HEK293 (cell line): ENCODE measurements at regions not wholly inside any gene's neighbourhood (a gene's known extent, or its start where the extent isn't known, plus 50 kb on each side); places are given as distances from the start of the nearest gene placed in this dataset.

Source experiments
- CTCF ChIA-PET: fragments of 350-600 bp; formaldehyde crosslinking; extraction: SDS; loops from one replicate; lab custom pipeline; 2021; ENCODE audit warnings: antibody characterized with exemption; lab: Yijun Ruan, JAX
- POLR2A ChIA-PET: fragments of 300-600 bp; formaldehyde crosslinking; extraction: SDS; loops from one replicate; lab custom pipeline; 2020; ENCODE audit warnings: antibody characterized with exemption, inconsistent platforms; lab: Yijun Ruan, JAX
- H3K27ac ChIP-seq: fragments of 200-500 bp; sonication (Bioruptor generic); 2 replicates; pipeline ENCODE4 v1.5.1; 2014; ENCODE audit warnings: low read depth, low read length, control low read depth, inconsistent platforms; ENCODE audit errors: extremely low read depth
- H3K36me3 ChIP-seq, 2 experiments: fragments of 200-500 bp in 1 of 2; sonication (Bioruptor generic) in 1 of 2; 1 replicate in 1 of 2; 2 replicates in 1 of 2; pipeline ENCODE4 v1.5.1; 2014 to 2017; ENCODE audit warnings: inconsistent platforms in 2 of 2, low read length in 2 of 2; ENCODE audit not compliant: control insufficient read depth in 2 of 2, insufficient read depth in 1 of 2
- H3K4me1 ChIP-seq: fragments of 200-500 bp; sonication (Bioruptor generic); 2 replicates; pipeline ENCODE4 v1.5.1; 2014; ENCODE audit warnings: mild to moderate bottlenecking, low read length, inconsistent platforms; ENCODE audit not compliant: control insufficient read depth, insufficient read depth
- H3K4me3 ChIP-seq: 2 replicates; pipeline ENCODE4 v1.5.1; 2011; ENCODE audit warnings: low read depth, mild to moderate bottlenecking, control low read depth, low read length, moderate library complexity
- H3K9me3 ChIP-seq: fragments of 200-500 bp; sonication (Bioruptor generic); 2 replicates; pipeline ENCODE4 v1.5.1; 2014; ENCODE audit warnings: low read depth, low read length, inconsistent platforms; ENCODE audit not compliant: control insufficient read depth, insufficient read depth
- GFI1B ChIP-seq: fragments of 450-650 bp; formaldehyde crosslinking; IDR thresholded peaks from 2 replicates; pipeline ENCODE4 v1.5.1; 2016; ENCODE audit warnings: missing biosample characterization, missing genetic modification characterization
- MZF1 ChIP-seq: fragments of 450-650 bp; formaldehyde crosslinking; IDR thresholded peaks from 2 replicates; pipeline ENCODE4 v1.5.1; 2017; ENCODE audit warnings: missing biosample characterization, missing genetic modification characterization, borderline replicate concordance
- OVOL3 ChIP-seq: fragments of 450-650 bp; formaldehyde crosslinking; IDR thresholded peaks from 2 replicates; pipeline ENCODE4 v1.5.1; 2016; ENCODE audit warnings: missing biosample characterization, missing genetic modification characterization
- RBAK ChIP-seq: fragments of 450-650 bp; formaldehyde crosslinking; IDR thresholded peaks from 2 replicates; pipeline ENCODE4 v1.5.1; 2016; ENCODE audit warnings: missing biosample characterization, missing genetic modification characterization
- SCRT1 ChIP-seq: fragments of 450-650 bp; formaldehyde crosslinking; IDR thresholded peaks from 2 replicates; pipeline ENCODE4 v1.5.1; 2016; ENCODE audit warnings: missing biosample characterization, missing genetic modification characterization, borderline replicate concordance
- YY2 ChIP-seq: fragments of 450-650 bp; formaldehyde crosslinking; IDR thresholded peaks from 2 replicates; pipeline ENCODE4 v1.5.1; 2016; ENCODE audit warnings: missing biosample characterization, missing genetic modification characterization
- ZBTB48 ChIP-seq: fragments of 450-650 bp; formaldehyde crosslinking; IDR thresholded peaks from 2 replicates; pipeline ENCODE4 v1.5.1; 2016; ENCODE audit warnings: missing biosample characterization, missing genetic modification characterization
- ZNF146 ChIP-seq: fragments of 450-650 bp; formaldehyde crosslinking; IDR thresholded peaks from 2 replicates; pipeline ENCODE4 v1.5.1; 2016; ENCODE audit warnings: missing biosample characterization, missing genetic modification characterization
- ZNF16 ChIP-seq: fragments of 450-650 bp; formaldehyde crosslinking; IDR thresholded peaks from 2 replicates; pipeline ENCODE4 v1.5.1; 2016; ENCODE audit warnings: low read depth, missing biosample characterization, missing genetic modification characterization
- ZNF18 ChIP-seq: fragments of 450-650 bp; formaldehyde crosslinking; IDR thresholded peaks from 2 replicates; pipeline ENCODE4 v1.5.1; 2016; ENCODE audit warnings: missing biosample characterization, missing genetic modification characterization
- ZNF24 ChIP-seq: fragments of 450-650 bp; formaldehyde crosslinking; IDR thresholded peaks from 2 replicates; pipeline ENCODE4 v1.5.1; 2016; ENCODE audit warnings: missing biosample characterization, missing genetic modification characterization
- ZNF391 ChIP-seq: fragments of 450-650 bp; formaldehyde crosslinking; IDR thresholded peaks from 2 replicates; pipeline ENCODE4 v1.5.1; 2016; ENCODE audit warnings: low read depth, missing biosample characterization, missing genetic modification characterization, borderline replicate concordance
- ZNF473 ChIP-seq: fragments of 450-650 bp; formaldehyde crosslinking; IDR thresholded peaks from 2 replicates; pipeline ENCODE4 v1.5.1; 2017; ENCODE audit warnings: missing biosample characterization, missing genetic modification characterization
- ZNF48 ChIP-seq: fragments of 450-650 bp; formaldehyde crosslinking; IDR thresholded peaks from 2 replicates; pipeline ENCODE4 v1.5.1; 2016; ENCODE audit warnings: missing biosample characterization, missing genetic modification characterization
- ZNF530 ChIP-seq: fragments of 450-650 bp; formaldehyde crosslinking; IDR thresholded peaks from 2 replicates; pipeline ENCODE4 v1.5.1; 2016; ENCODE audit warnings: low read depth, missing biosample characterization, missing genetic modification characterization
- ZNF544 ChIP-seq: fragments of 450-650 bp; formaldehyde crosslinking; IDR thresholded peaks from 2 replicates; pipeline ENCODE4 v1.5.0; 2017; ENCODE audit warnings: missing biosample characterization, missing genetic modification characterization
- ZNF560 ChIP-seq: fragments of 450-650 bp; formaldehyde crosslinking; IDR thresholded peaks from 2 replicates; pipeline ENCODE4 v1.5.1; 2017; ENCODE audit warnings: missing biosample characterization, missing genetic modification characterization, borderline replicate concordance
- ZNF768 ChIP-seq: fragments of 450-650 bp; formaldehyde crosslinking; IDR thresholded peaks from 2 replicates; pipeline ENCODE4 v1.5.1; 2018; ENCODE audit warnings: missing biosample characterization, mild to moderate bottlenecking, missing genetic modification characterization
- ZNF776 ChIP-seq: fragments of 450-650 bp; formaldehyde crosslinking; IDR thresholded peaks from 2 replicates; pipeline ENCODE4 v1.5.0; 2017; ENCODE audit warnings: missing biosample characterization, missing genetic modification characterization, borderline replicate concordance
- TF ChIP-seq, protein P1 (sequence below): fragments of 450-650 bp; formaldehyde crosslinking; conservative IDR thresholded peaks from 2 replicates; pipeline ENCODE4 v1.5.1; 2016; ENCODE audit warnings: low read depth, missing biosample characterization, missing genetic modification characterization
- TF ChIP-seq, protein P2 (sequence below): fragments of 450-650 bp; formaldehyde crosslinking; IDR thresholded peaks from 2 replicates; pipeline ENCODE4 v1.5.1; 2016; ENCODE audit warnings: missing biosample characterization, missing genetic modification characterization

DNA sequence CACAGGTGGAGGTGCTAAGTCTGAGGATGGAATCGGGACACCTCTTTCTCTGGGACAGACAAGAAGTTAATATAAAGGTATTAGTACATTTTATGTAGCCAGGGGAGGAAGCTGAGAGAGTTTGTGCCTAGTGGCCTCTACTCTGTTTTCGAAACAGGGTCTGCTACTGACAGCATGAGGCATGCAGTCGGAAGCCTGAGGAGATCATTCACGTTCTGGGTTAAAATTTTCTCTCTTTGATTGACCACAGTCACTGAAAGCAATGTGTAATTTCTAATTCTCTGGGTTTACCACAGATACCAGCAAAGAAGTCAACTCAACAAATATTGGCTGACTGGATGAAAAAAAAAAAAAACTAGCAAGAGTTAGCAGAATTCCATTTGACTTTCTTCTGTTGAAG is 53.3 kb upstream of the KCTD7 start:
- ChIA-PET POLR2A (no interaction called here), CTCF (no interaction called here)
- H3K36me3 ChIP-seq: peaks cover 29 to 30% of the 10 kb centered on the region in 2 experiments
- H3K4me3 ChIP-seq: no peak overlapping the region
- no peaks in the 10 kb centered on the region for H3K9me3 ChIP-seq
- no peak overlapping the region for H3K27ac ChIP-seq
- no peak for TF ChIP-seq ZNF16
- TF ChIP-seq ZNF48 (tag by site-specific recombination): no peak
- no peak for TF ChIP-seq ZNF18
- TF ChIP-seq ZNF768 (tag by site-specific recombination): no peak
- no peak for TF ChIP-seq RBAK (tag by site-specific recombination)
- no peak for TF ChIP-seq ZNF391 (tag by site-specific recombination)
- no peak for TF ChIP-seq YY2 (tag by site-specific recombination)
- no peak for TF ChIP-seq MZF1
- TF ChIP-seq ZNF24 (tag by site-specific recombination): no peak
- no peak for TF ChIP-seq ZNF530 (tag by site-specific recombination)
- no peak for TF ChIP-seq SCRT1 (tag by site-specific recombination)
- TF ChIP-seq ZNF560: no peak
- no peak for TF ChIP-seq ZNF146
- H3K4me1 ChIP-seq: no peaks in the 10 kb centered on the region

DNA sequence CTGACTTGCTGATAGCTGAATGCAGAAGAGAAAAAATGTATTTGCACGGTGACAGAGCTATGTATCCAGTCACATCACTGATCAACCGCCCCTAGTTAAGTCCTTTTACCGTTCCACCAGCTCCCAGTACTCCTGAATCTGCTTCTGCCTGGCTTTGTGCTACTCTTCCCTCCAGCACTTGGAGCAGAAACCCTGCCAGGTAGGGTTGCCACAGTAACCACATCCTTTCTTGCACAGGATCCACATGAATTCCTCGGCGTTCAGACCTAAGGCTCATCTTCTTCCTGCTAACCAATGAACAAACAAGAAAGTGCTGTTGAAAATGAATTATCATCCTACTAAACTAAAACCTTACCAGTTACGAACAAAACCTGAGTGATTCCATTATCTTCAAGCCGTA is 52.0 kb upstream of the KCTD7 start:
- Histone ChIP-seq H3K9me3 (no peaks in the 10 kb centered on the region), H3K4me3 (no peak overlapping the region), H3K27ac (no peak overlapping the region), H3K4me1 (no peaks in the 10 kb centered on the region), H3K36me3 (peaks cover 26% of the 10 kb centered on the region in 2 experiments)
- ChIA-PET CTCF (no interaction called here), POLR2A (interaction anchor here (0.5 to 0.6 kb wide), 2 partner anchors 41 to 801 kb away, joined by 3 to 9 read pairs; no protein-coding TSS in a partner anchor)
- TF ChIP-seq ZBTB48 (tag by site-specific recombination) (no peak), GFI1B (tag by site-specific recombination) (no peak), OVOL3 (no peak), ZNF776 (tag by site-specific recombination) (no peak), ZNF473 (tag by site-specific recombination) (no peak), ZNF544 (tag by site-specific recombination) (no peak)
- TF ChIP-seq, protein P1, sequence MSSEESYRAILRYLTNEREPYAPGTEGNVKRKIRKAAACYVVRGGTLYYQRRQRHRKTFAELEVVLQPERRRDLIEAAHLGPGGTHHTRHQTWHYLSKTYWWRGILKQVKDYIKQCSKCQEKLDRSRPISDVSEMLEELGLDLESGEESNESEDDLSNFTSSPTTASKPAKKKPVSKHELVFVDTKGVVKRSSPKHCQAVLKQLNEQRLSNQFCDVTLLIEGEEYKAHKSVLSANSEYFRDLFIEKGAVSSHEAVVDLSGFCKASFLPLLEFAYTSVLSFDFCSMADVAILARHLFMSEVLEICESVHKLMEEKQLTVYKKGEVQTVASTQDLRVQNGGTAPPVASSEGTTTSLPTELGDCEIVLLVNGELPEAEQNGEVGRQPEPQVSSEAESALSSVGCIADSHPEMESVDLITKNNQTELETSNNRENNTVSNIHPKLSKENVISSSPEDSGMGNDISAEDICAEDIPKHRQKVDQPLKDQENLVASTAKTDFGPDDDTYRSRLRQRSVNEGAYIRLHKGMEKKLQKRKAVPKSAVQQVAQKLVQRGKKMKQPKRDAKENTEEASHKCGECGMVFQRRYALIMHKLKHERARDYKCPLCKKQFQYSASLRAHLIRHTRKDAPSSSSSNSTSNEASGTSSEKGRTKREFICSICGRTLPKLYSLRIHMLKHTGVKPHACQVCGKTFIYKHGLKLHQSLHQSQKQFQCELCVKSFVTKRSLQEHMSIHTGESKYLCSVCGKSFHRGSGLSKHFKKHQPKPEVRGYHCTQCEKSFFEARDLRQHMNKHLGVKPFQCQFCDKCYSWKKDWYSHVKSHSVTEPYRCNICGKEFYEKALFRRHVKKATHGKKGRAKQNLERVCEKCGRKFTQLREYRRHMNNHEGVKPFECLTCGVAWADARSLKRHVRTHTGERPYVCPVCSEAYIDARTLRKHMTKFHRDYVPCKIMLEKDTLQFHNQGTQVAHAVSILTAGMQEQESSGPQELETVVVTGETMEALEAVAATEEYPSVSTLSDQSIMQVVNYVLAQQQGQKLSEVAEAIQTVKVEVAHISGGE (tag by site-specific recombination): no peak
- TF ChIP-seq, protein P2, sequence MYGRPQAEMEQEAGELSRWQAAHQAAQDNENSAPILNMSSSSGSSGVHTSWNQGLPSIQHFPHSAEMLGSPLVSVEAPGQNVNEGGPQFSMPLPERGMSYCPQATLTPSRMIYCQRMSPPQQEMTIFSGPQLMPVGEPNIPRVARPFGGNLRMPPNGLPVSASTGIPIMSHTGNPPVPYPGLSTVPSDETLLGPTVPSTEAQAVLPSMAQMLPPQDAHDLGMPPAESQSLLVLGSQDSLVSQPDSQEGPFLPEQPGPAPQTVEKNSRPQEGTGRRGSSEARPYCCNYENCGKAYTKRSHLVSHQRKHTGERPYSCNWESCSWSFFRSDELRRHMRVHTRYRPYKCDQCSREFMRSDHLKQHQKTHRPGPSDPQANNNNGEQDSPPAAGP (tag by site-specific recombination): no peak
